Germinal center (tissue), 1 donor: ENCODE measurements at regions not wholly inside any gene's neighbourhood (a gene's known extent, or its start where the extent isn't known, plus 50 kb on each side); places are given as distances from the start of the nearest gene placed in this dataset.

Source experiments
- DNase-seq: peaks from one replicate; pipeline ENCODE4 v3.0.0; 2012; ENCODE audit warnings: mixed read lengths, low spot score

DNA sequence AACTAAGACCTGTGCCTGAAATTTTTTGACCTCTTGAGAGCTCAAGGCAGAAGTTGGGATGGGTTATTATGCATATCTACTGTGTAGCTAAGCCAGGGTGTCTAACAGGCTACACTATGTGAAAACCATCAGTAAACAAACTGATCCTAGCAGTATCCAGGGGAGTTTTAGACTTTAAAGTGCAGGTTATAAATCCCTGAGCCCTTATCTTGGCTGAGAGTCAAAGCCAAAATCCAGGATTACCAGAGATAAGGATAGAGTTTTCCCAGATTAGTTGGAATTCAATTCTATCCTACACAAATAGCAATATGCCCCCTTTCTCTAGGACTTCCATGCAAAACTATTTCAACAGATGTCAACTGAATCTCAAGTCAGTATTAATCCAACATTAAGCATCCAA lies 1229.7 kb downstream of the GRIK2 start:
- no peak for DNase-seq

- DNase-seq = no peak
These were observed 1226.1 kb downstream of the GRIK2 start for GRCh38 chr6:102619585-102619984.

GRCh38 chr6:102582569-102582968 lies 1189.1 kb downstream of the GRIK2 start:
- DNase-seq = no peak

- no peak for DNase-seq
These were observed 1188.0 kb downstream of the GRIK2 start for GRCh38 chr6:102581378-102582124.

DNA sequence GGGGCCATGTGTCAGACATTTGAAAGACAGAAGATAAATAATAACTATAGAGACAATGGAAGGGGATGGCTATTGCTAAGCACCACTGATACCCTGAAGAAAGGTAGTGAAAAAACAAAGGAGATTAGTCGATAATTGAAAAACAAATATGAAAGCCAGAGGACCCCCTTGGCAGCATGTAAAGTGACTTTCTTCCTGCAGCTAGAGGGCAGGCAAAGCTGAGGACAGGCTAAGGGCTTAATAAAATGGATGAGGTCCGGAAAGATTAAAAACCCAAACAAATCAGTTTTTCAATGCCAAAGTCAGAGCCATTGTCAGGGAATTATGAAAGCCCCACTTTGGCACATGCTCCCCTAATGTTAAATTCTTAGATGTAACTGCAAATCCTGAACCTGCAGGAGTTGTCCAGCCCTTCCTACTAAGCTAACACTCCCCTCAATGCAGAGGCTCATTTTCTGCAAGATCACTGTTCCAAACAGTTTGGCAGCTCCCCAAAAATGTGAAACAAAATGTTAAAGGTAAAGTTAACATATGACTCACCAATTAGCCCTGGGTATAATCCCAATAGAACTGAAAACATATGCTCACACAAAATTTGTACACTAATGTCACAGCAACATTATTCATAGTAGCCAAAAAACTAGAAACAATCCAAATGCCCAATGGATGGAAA lies 1177.9 kb downstream of the GRIK2 start:
- no peak for DNase-seq

DNA sequence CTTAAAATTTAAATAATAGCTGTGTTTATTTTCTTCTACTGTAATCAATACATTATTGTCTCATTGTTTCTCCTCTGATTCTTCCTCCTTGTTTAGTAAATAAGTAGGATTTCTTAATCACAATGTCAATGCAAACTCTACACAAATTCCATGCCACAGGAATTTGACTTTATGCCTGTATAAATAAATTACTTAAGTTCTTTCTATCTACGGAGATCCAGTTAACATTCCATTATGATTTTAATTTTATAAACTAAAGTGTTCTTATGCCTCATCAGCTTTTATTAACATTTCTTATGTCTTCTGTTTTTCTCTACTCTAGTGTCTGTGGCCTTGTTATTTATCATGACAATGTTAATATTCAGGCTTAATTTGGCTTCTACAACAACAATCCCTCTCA lies 1169.2 kb downstream of the GRIK2 start:
- DNase-seq = no peak

DNA sequence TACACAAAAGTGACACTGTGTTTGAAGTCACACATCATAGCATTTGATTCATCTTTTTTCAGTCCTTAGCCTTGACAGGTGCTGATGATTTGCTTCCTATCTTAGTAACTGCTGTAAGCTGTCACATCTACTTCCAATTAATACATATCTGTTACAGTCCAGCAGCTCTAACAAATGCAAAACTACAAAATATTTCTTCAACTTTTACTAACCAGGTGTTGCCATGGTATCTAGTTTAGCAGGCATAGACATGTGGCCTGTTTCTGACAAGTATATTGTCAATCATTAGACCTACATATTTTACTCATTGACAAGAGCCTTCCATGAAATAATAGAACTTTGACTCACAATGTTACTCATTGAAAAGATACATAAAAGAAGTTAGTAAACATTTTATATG lies 1159.7 kb downstream of the GRIK2 start:
- no peak for DNase-seq

DNA sequence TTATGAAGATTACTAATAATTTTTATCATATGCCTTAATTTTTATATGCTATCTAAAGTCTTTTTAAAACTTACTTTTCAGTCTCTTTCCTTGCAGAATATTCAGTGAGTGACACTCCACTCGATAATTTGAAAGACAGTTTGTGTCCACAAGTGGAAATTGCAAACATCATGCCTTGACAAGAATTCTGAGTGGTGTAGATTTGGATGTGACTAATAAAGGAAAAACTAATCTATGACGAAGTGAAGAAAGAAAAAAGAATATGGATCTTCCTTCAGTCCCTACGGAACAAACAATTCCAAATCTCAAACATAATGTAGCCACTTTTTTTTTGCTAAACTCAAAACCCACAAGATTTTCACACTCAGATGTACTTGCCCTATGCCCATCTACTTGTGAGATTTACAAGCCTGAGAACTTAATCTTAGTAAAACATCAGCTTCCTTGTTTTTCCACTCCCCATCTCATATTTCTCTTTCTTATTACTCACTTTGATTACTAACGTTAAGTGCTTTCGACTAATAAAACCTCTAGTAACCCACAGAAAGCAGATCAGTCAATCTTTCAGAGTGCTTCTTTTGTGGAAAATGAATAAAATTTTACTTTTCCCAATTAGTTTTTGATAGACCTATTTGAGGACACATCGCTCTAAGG lies 1155.8 kb downstream of the GRIK2 start:
- no peak for DNase-seq

DNA sequence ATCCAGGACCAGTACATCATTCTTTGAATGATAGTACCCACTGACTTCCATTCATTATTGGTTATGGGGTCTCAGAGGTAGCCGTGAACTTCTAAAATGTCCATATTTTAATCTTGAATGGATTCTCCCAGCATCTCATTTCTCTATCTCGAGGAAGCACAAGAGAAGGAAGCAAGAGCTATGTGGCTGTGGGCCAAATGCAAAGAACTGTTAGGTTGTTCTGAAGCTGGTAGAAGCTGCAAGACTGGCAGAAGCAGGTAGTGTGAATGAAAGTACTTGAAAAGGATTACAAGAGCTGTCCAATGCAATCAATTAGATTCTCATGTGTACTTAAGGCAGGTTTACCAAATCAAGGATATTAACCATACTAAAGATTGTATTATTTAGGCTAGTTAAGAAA lies 1131.8 kb downstream of the GRIK2 start:
- DNase-seq = no peak

- no peak for DNase-seq
These were observed 1127.5 kb downstream of the GRIK2 start for GRCh38 chr6:102520966-102521365.

DNA sequence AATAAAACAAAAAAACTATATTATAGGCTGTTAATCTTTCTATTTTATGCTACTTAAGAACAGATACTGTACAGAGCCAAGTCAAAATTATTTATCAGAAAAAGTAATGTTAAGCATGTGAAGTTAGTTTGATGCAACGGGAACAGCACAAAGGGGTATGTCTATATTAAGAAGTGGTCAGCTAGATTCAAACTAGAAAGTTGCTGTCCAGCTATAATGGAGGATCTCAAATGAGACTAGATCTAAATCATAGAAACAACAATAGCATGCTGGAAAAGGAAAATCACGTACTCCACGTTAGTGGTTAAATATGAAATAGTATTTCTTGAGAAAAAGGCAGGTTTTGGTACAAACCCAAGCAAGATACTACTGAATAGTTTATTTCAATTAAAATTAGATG lies 1124.0 kb downstream of the GRIK2 start:
- no peak for DNase-seq

DNA sequence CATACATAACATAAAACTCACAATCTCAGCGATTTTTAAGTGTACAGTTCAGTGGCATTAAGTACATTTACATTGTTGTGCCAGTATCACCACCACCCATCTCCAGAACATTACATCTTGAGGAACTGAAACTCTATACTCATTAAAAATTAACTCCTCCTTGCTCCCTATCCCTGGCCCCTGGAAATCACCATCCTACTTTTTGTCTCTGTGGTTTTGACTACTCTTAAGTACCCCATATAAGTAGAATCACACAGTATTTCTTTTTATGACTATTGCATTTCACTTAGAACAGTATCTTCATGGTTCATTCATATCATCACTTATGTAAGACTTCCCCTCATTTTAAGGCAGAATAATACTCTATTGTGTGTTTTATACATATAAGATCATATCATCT lies 1108.1 kb downstream of the GRIK2 start:
- DNase-seq = no peak

GRCh38 chr6:102494808-102495207 lies 1101.3 kb downstream of the GRIK2 start:
- DNase-seq = no peak

DNA sequence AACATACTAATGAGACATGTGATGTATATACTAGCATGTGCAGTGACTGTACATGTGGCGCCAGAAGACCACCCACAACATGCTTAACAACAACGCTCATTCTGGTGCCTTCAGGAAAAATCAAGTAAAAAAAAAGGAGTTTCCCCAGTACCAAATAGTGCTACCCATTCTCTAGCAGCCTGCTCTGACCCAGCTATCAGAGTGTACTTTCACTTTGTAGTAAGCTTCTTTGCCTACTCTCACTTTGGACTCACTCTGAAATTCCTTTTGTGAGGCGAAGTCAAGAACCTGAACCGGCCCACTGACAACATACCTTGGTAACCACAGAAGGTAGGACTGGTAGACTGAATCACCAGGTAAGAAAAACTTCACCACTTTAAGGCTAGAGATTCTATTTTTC lies 1100.0 kb downstream of the GRIK2 start:
- no peak for DNase-seq

GRCh38 chr6:102488729-102489128 lies 1095.2 kb downstream of the GRIK2 start:
- DNase-seq = no peak

DNA sequence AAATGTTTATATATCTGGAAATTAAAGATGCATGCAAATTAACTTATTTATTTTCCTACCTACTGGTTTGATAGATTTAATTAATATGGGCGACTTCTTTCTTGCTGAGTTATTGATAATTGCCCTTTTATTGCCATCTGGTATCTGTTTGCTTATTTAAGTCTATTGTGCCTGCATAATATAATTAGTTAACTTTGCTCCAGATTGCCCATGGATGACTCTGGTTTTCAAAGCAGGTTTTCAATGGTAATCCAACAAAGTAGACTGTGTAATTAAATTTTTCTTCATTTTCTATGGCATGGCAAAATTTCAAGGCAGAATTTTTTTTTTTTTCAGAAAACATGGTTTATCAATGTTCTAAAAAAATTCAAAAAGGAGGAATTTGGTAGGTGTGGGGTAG lies 1092.0 kb downstream of the GRIK2 start:
- no peak for DNase-seq

- DNase-seq = no peak
These were observed 1080.7 kb downstream of the GRIK2 start for GRCh38 chr6:102474041-102474807.

DNA sequence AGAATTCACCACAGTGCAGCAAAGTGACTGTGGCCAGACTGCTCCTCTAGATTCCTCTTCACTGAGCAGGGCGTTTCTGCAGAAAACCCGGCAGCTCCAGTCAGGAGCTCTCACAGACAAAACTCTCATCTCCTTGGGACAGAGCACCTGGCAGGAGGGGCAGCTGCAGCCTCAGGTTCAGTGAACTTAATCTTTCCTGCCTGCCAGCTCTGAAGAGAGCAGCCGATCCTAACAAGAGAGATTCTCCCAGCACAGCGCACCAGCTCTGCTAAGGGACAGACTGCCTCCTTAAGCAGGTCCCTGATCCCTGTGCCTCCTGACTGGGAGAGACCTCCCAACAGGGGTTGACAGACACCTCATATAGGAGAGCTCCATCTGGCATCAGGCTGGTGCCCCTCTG lies 1065.5 kb downstream of the GRIK2 start:
- DNase-seq = no peak

- DNase-seq = no peak
These were observed 1044.7 kb downstream of the GRIK2 start for GRCh38 chr6:102438171-102438570.

GRCh38 chr6:102417368-102417998 lies 1024.0 kb downstream of the GRIK2 start:
- DNase-seq = no peak

GRCh38 chr6:102415891-102416290 lies 1022.4 kb downstream of the GRIK2 start:
- DNase-seq = no peak

- no peak for DNase-seq
These were observed 1018.3 kb downstream of the GRIK2 start for GRCh38 chr6:102411796-102412195.
